Ishikawa (cell line): ENCODE measurements at regions not wholly inside any gene's neighbourhood (a gene's known extent, or its start where the extent isn't known, plus 50 kb on each side); places are given as distances from the start of the nearest gene placed in this dataset.

Experiments
- CEBPB ChIP-seq: IDR thresholded peaks from 2 replicates; pipeline ENCODE4 v1.6.1; 2012
- CREB1 ChIP-seq: IDR thresholded peaks from 2 replicates; pipeline ENCODE4 v1.6.1; 2012; ENCODE audit warnings: low read depth
- EGR1 ChIP-seq: IDR thresholded peaks from 2 replicates; pipeline ENCODE4 v1.6.1; 2012
- EP300 ChIP-seq: IDR thresholded peaks from 2 replicates; pipeline ENCODE4 v1.6.1; 2012; ENCODE audit warnings: borderline replicate concordance
- FOXM1 ChIP-seq: IDR thresholded peaks from 2 replicates; pipeline ENCODE4 v1.6.1; 2012; ENCODE audit warnings: low read depth, borderline replicate concordance
- NFIC ChIP-seq: IDR thresholded peaks from 2 replicates; pipeline ENCODE4 v1.6.1; 2012
- RAD21 ChIP-seq: IDR thresholded peaks from 2 replicates; pipeline ENCODE4 v1.6.1; 2012; ENCODE audit warnings: low read depth
- REST ChIP-seq: IDR thresholded peaks from 2 replicates; pipeline ENCODE4 v1.6.1; 2012; ENCODE audit warnings: low read depth, mild to moderate bottlenecking
- TAF1 ChIP-seq: IDR thresholded peaks from 2 replicates; pipeline ENCODE4 v1.6.1; 2012; ENCODE audit warnings: low read depth, mild to moderate bottlenecking
- TCF12 ChIP-seq: IDR thresholded peaks from 2 replicates; pipeline ENCODE4 v1.6.1; 2012; ENCODE audit warnings: low read depth
- TEAD4 ChIP-seq: IDR thresholded peaks from 2 replicates; pipeline ENCODE4 v1.6.1; 2012
- YY1 ChIP-seq: IDR thresholded peaks from 2 replicates; pipeline ENCODE4 v1.6.1; 2012; ENCODE audit warnings: low read depth
- ZBTB7A ChIP-seq: IDR thresholded peaks from 2 replicates; pipeline ENCODE4 v1.6.1; 2012; ENCODE audit warnings: low read depth
- TF ChIP-seq, protein P1 (sequence below): IDR thresholded peaks from 2 replicates; pipeline ENCODE4 v1.6.1; 2012
- TF ChIP-seq, protein P2 (sequence below): IDR thresholded peaks from 2 replicates; pipeline ENCODE4 v1.6.1; 2012

DNA sequence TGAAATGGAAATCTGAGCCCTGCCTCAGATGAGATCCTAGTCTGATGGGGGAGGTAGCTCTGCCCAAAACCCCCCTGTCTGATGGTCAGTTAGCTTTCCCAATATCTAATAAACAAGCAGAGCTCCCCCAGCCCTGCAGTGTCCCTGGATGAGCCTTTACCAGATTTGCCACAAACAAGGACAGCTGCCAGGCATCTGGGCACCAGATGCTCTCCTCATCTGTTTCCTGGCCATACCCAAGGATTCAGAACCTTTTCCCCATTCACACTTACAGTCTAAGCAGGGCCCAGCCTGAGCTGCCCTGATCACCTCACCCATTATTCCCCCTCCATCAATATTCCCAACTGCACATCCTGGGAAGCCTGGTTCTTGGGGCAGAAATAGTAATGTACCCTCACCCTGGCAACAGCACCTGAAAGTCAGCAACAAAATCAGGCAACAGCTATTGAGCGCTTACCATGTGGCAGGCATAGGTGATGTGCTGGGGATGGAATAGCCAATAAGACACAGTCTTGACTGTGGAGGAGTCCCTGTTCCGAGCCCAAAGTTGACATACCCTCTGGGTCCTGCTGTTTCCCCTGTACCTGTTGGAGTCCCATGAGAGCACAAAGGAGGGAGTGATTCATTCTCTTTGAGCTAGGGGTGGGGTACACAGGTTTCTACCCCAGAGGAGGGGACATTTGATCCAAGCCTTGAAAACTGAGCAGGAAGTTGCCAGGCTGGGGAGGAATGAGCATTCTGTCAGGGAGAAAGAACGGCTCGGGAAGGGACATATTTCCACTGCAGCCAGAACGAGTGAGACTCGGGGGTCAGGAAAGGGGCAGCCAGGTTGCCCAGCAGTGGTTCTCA is 147.4 kb downstream of the TMEM132E start:
- TF ChIP-seq, protein P1, sequence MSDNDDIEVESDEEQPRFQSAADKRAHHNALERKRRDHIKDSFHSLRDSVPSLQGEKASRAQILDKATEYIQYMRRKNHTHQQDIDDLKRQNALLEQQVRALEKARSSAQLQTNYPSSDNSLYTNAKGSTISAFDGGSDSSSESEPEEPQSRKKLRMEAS, result no peak
- no peak for TF ChIP-seq TCF12
- TF ChIP-seq RAD21, result no peak
- TF ChIP-seq NFIC, result no peak
- no peak for TF ChIP-seq TAF1
- no peak for TF ChIP-seq YY1
- TF ChIP-seq EGR1, result no peak
- TF ChIP-seq CREB1, result no peak
- TF ChIP-seq REST, result no peak
- TF ChIP-seq FOXM1, result no peak
- no peak for TF ChIP-seq EP300
- TF ChIP-seq TEAD4, result no peak
- TF ChIP-seq, protein P2, sequence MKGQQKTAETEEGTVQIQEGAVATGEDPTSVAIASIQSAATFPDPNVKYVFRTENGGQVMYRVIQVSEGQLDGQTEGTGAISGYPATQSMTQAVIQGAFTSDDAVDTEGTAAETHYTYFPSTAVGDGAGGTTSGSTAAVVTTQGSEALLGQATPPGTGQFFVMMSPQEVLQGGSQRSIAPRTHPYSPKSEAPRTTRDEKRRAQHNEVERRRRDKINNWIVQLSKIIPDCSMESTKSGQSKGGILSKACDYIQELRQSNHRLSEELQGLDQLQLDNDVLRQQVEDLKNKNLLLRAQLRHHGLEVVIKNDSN, result no peak
- TF ChIP-seq ZBTB7A, result no peak
- TF ChIP-seq CEBPB, result no peak

DNA sequence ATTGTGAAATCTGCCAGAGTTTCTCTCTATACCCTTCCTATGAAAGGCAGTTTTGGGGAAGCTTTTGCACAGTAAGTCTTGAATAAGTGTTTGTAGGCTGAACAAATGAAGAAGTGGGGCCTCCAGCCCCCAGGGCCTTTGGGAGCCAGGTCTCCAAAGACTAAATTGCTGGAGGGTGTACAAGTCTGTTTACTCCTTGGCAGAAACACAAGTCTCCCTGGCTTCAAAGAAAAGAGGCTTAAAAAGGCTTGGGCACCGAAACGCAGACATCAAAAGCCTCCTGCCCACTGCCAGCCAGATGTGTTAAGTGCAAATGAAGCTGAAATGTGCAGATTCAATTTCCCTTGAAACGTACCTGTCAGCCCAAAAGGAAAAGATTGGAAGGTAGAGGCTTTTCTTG is 146.3 kb downstream of the TMEM132E start:
- TF ChIP-seq NFIC (no peak), EGR1 (no peak)
- TF ChIP-seq, protein P1, result no peak

DNA sequence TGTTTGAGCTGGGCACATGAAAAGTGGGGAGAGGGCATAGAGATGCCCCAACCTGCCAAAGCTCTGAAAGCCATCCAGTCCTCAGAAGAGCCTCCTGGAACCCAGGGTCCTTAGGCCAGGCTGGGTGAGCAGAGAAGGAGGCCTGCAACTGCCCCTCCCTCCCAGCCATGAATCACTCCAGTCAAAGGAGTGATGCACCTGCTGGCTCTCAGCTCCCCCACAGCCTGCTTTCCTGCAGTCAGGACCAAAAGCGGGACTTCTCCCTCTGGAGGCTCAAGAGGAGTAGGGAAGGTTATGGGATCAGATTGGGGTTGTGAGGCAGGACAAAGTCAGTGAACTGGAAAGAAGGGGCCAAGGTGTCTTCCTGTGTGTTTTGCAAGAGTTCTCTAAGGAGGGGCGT is 145.6 kb downstream of the TMEM132E start:
- TF ChIP-seq RAD21, result no peak
- TF ChIP-seq, protein P1, result no peak
- no peak for TF ChIP-seq EP300
- TF ChIP-seq NFIC, result no peak
- no peak for TF ChIP-seq CREB1

GRCh38 chr17:34723875-34724274 is 144.5 kb downstream of the TMEM132E start:
- TF ChIP-seq EP300 (no peak), TCF12 (no peak), TAF1 (no peak), FOXM1 (no peak), NFIC (no peak), ZBTB7A (no peak), YY1 (no peak), REST (no peak), CEBPB (no peak), CREB1 (no peak), RAD21 (no peak), TEAD4 (no peak), EGR1 (no peak)
- TF ChIP-seq, protein P1, result no peak
- TF ChIP-seq, protein P2, result no peak

DNA sequence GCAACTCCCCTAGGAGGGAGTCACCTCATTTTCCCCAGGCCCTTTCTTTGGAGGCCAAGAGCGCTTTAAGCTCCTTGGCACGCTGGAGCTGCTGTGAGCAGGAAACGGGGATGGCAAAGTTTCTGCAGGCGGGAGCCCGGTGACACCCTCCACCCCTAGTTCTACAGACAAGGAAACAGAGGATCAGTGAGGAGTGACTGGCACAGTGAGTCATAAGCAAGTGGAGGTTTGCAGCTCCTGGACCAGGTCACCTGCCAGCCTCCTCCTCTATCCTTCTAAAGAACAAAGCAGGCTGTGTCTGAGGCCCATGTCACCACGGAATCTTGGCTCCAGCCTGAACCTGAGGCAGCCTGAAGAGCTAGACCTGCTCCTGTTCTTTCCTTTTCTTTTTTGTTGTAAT is 141.9 kb downstream of the TMEM132E start:
- TF ChIP-seq TAF1 (no peak), REST (no peak), RAD21 (no peak), CREB1 (no peak), YY1 (no peak)
